ENCODE measurements at regions not wholly inside any gene's neighbourhood (a gene's known extent, or its start where the extent isn't known, plus 50 kb on each side); places are given as distances from the start of the nearest gene placed in this dataset.
A peak's percentile ranks its signal among the peaks of the same experiment; 100 is the strongest.

GRCh38 chr1:101181930-101182329, 54.9 kb upstream of the S1PR1 start:
- intact Hi-C loops (cut with micrococcal nuclease; ENCODE audit: unreplicated experiment) = no loop called here
- Histone ChIP-seq H3F3A (ENCODE audit: insufficient read depth, low read depth) (no peaks in the 10 kb centered on the region), H3K9me3 (ENCODE audit: insufficient read depth, low read depth) (no peaks in the 10 kb centered on the region), H3K79me2 (ENCODE audit: low read depth) (no peaks in the 10 kb centered on the region), H2AFZ (peak overlapping the region; percentile 32; the same call in 1 of the 2 replicates), H3K4me1 (replicated peaks; ENCODE audit: insufficient read depth) (no peaks in the 10 kb centered on the region; the same call in 1 of the 2 replicates), H3K27ac (no peak overlapping the region), H3K9me2 (ENCODE audit: insufficient read depth) (no peaks in the 10 kb centered on the region), H3K4me3 (no peak overlapping the region), H3K4me2 (no peak overlapping the region), H4K20me1 (ENCODE audit: insufficient read depth) (no peaks in the 10 kb centered on the region), H3K36me3 (ENCODE audit: low read depth) (no peaks in the 10 kb centered on the region), H3K27me3 (ENCODE audit: insufficient read depth, low read depth) (no peaks in the 10 kb centered on the region)
- no TSS peak for BruUV-seq (replicated peaks)
- ChIA-PET POLR2A (ENCODE audit: unreplicated experiment) (interaction anchor here (0.6 kb wide), 1 partner anchor 287 kb away, joined by 10 read pairs; the partner anchor contains the start of gene EXTL2), CTCF (no interaction called here)
- TF ChIP-seq CTCF (conservative IDR thresholded peaks at IDR 0.05) (no peak), EZH2 (IDR thresholded peaks at IDR 0.05; ENCODE audit: low read depth) (no peak)
- no peak for DNase-seq

GRCh38 chr1:101178688-101179491, 57.9 kb upstream of the S1PR1 start:
- no peaks in the 10 kb centered on the region for H3K4me1 ChIP-seq (replicated peaks; ENCODE audit: insufficient read depth)
- H3F3A ChIP-seq (ENCODE audit: insufficient read depth, low read depth) = no peaks in the 10 kb centered on the region
- no peak overlapping the region for H3K4me2 ChIP-seq
- H3K9me3 ChIP-seq (ENCODE audit: insufficient read depth, low read depth) = no peaks in the 10 kb centered on the region
- intact Hi-C loops (cut with micrococcal nuclease; ENCODE audit: unreplicated experiment) = loop anchor here (10.0 kb wide), 1 partner anchor 56 kb away; the partner anchor contains the start of gene S1PR1
- DNase-seq = no peak
- no peaks in the 10 kb centered on the region for H3K79me2 ChIP-seq (ENCODE audit: low read depth)
- TF ChIP-seq CTCF (conservative IDR thresholded peaks at IDR 0.05) (no peak), EZH2 (IDR thresholded peaks at IDR 0.05; ENCODE audit: low read depth) (no peak)
- H3K4me3 ChIP-seq = no peak overlapping the region
- H3K9me2 ChIP-seq (ENCODE audit: insufficient read depth) = no peaks in the 10 kb centered on the region
- H3K36me3 ChIP-seq (ENCODE audit: low read depth) = no peaks in the 10 kb centered on the region
- H4K20me1 ChIP-seq (ENCODE audit: insufficient read depth) = no peaks in the 10 kb centered on the region
- CTCF ChIA-PET = no interaction called here
- no TSS peak for BruUV-seq (replicated peaks)
- no peak overlapping the region for H2AFZ ChIP-seq
- H3K27me3 ChIP-seq (ENCODE audit: insufficient read depth, low read depth) = no peaks in the 10 kb centered on the region
- POLR2A ChIA-PET (ENCODE audit: unreplicated experiment) = no interaction called here
- H3K27ac ChIP-seq = no peak overlapping the region

- H3K4me3 ChIP-seq = no peak overlapping the region
- no peaks in the 10 kb centered on the region for H3F3A ChIP-seq (ENCODE audit: insufficient read depth, low read depth)
- no peaks in the 10 kb centered on the region for H3K27me3 ChIP-seq (ENCODE audit: insufficient read depth, low read depth)
- H3K4me2 ChIP-seq = no peak overlapping the region
- H3K79me2 ChIP-seq (ENCODE audit: low read depth) = no peaks in the 10 kb centered on the region
- no TSS peak for BruUV-seq (replicated peaks)
- TF ChIP-seq EZH2 (IDR thresholded peaks at IDR 0.05; ENCODE audit: low read depth) (no peak), CTCF (conservative IDR thresholded peaks at IDR 0.05) (no peak)
- POLR2A ChIA-PET (ENCODE audit: unreplicated experiment) = no interaction called here
- H2AFZ ChIP-seq = no peak overlapping the region
- H3K9me3 ChIP-seq (ENCODE audit: insufficient read depth, low read depth) = no peaks in the 10 kb centered on the region
- intact Hi-C loops (cut with micrococcal nuclease; ENCODE audit: unreplicated experiment) = loop anchor here (10.0 kb wide), 1 partner anchor 56 kb away; the partner anchor contains the start of gene S1PR1
- no peaks in the 10 kb centered on the region for H3K9me2 ChIP-seq (ENCODE audit: insufficient read depth)
- no peaks in the 10 kb centered on the region for H3K36me3 ChIP-seq (ENCODE audit: low read depth)
- CTCF ChIA-PET = no interaction called here
- H4K20me1 ChIP-seq (ENCODE audit: insufficient read depth) = no peaks in the 10 kb centered on the region
- no peak overlapping the region for H3K27ac ChIP-seq
- H3K4me1 ChIP-seq (replicated peaks; ENCODE audit: insufficient read depth) = no peaks in the 10 kb centered on the region
- DNase-seq = no peak
Measured at GRCh38 chr1:101178341-101178687, 58.5 kb upstream of the S1PR1 start.
